ENCODE measurements at regions not wholly inside any gene's neighbourhood (a gene's known extent, or its start where the extent isn't known, plus 50 kb on each side); places are given as distances from the start of the nearest gene placed in this dataset.

DNA sequence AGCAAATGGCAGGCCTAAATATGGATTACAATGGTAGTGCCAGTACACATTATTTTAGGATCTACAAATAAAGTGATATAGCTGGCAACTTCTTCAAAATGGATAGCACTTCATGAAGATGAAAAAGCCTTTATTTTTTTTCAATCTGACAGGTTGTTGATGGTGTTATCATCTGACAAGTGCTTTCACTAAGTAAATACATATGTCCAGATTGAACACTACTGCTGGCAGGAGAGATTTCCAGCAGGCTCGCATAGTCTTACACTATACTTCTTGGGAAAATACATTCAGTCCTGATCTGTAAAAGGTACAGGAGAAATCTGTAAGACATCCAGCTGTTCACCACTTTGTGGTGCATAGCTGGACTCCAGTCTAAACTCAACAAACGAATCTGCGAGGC, 50.9 kb upstream of the ALCAM start:
- H3K4me3 ChIP-seq (ENCODE audit: low read depth, low read length), result no peak overlapping the region
- TF ChIP-seq CTCF (IDR thresholded peaks at IDR 0.05; ENCODE audit: insufficient read depth, low read depth, low read length, missing control alignments), result no peak
- DNase-seq (ENCODE audit: low read depth), result no peak

DNA sequence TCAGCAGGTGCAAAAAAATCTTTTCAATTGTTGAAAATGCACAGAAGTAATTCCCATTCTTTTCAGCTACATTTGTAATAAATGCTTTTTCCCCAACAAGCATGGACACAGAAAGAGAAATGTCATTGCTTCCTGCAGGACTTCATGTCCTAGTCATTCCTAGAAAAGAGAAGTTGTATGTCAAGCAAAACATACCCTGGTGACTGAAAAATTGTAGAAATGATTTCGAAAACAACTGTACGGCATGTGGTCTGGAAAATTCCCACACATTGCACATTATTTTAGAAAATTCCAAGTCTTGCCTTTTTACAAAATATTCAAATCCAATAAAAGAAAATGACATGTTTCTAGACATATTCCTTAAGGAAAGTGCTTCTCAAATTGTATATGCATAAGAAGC, 50.4 kb upstream of the ALCAM start:
- no peak for TF ChIP-seq CTCF (IDR thresholded peaks at IDR 0.05; ENCODE audit: insufficient read depth, low read depth, low read length, missing control alignments)
- no peak for DNase-seq (ENCODE audit: low read depth)
- no peak overlapping the region for H3K4me3 ChIP-seq (ENCODE audit: low read depth, low read length)
